ENCODE measurements at regions not wholly inside any gene's neighbourhood (a gene's known extent, or its start where the extent isn't known, plus 50 kb on each side); places are given as distances from the start of the nearest gene placed in this dataset.
A peak's percentile ranks its signal among the peaks of the same experiment; 100 is the strongest.

GRCh38 chr3:88362428-88362827, 212.7 kb downstream of the C3orf38 start:
- intact Hi-C loops (cut with DNase I): no loop called here
- peak; percentile 16 for DNase-seq

DNA sequence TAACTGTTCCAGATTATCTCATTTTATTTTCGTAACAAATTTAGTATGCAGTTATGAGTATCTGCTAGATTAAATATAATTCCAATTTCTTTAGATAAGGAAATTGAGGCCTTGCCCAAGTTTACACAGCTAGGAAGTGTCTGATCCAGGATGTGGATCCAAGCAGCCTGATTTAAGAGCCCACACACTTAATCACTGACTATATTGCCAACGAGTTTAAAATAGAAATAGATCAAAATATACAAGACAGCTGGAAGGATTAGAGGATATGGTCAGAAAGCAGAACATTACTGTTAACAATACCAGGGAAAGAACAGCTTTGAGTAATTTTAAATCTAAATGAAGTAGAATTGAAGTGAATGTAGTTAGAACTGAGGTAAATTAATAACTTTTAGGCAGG, 215.2 kb downstream of the C3orf38 start:
- TF ChIP-seq, protein P1, sequence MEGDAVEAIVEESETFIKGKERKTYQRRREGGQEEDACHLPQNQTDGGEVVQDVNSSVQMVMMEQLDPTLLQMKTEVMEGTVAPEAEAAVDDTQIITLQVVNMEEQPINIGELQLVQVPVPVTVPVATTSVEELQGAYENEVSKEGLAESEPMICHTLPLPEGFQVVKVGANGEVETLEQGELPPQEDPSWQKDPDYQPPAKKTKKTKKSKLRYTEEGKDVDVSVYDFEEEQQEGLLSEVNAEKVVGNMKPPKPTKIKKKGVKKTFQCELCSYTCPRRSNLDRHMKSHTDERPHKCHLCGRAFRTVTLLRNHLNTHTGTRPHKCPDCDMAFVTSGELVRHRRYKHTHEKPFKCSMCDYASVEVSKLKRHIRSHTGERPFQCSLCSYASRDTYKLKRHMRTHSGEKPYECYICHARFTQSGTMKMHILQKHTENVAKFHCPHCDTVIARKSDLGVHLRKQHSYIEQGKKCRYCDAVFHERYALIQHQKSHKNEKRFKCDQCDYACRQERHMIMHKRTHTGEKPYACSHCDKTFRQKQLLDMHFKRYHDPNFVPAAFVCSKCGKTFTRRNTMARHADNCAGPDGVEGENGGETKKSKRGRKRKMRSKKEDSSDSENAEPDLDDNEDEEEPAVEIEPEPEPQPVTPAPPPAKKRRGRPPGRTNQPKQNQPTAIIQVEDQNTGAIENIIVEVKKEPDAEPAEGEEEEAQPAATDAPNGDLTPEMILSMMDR (IDR thresholded peaks at IDR 0.05): no peak
- no peaks in the 10 kb centered on the region for H3K36me3 ChIP-seq

More at GRCh38 chr3:88362428-88362827, 212.7 kb downstream of the C3orf38 start:
- H3K36me3 ChIP-seq: no peaks in the 10 kb centered on the region
- H3K27ac ChIP-seq: no peak overlapping the region
- H3K9me3 ChIP-seq: no peaks in the 10 kb centered on the region
- TF ChIP-seq, protein P1 (IDR thresholded peaks at IDR 0.05): no peak
- H3K4me3 ChIP-seq: no peak overlapping the region
- H3K27me3 ChIP-seq: no peaks in the 10 kb centered on the region
- no peak overlapping the region for H3K9ac ChIP-seq (ENCODE audit: low read depth in 2 of 2, low read length in 2 of 2)
- H3K4me1 ChIP-seq: no peaks in the 10 kb centered on the region

GRCh38 chr3:88369337-88369736, 219.6 kb downstream of the C3orf38 start:
- intact Hi-C loops (cut with DNase I): no loop called here
- H3K9ac ChIP-seq (ENCODE audit: low read depth in 2 of 2, low read length in 2 of 2): no peak overlapping the region
- TF ChIP-seq, protein P1 (IDR thresholded peaks at IDR 0.05): no peak

More for the DNA sequence above, 215.2 kb downstream of the C3orf38 start:
- Histone ChIP-seq H3K27me3 (no peaks in the 10 kb centered on the region), H3K4me3 (no peak overlapping the region), H3K9ac (ENCODE audit: low read depth in 2 of 2, low read length in 2 of 2) (no peak overlapping the region), H3K9me3 (no peaks in the 10 kb centered on the region), H3K4me1 (no peaks in the 10 kb centered on the region), H3K27ac (no peak overlapping the region)
- no peak for DNase-seq
- intact Hi-C loops (cut with DNase I): no loop called here

DNA sequence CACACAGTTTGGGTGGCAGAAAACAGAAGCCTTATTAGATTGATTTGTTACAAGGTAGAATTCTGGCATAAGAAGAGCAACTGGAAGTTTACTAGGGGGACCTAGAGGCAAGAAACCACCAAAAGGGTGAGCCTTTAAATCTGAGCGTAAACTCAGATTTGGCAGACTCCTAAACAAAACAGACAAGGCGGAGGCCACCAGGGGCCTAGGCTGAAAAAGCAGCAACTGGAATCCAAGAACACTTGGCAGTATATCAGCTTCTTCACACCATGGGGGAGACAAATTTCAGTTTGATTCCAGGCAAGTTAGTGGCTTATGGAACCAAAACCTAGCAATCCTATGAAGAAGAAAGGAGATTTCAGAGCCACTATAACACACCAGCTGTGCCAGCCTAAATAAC, 220.0 kb downstream of the C3orf38 start:
- Histone ChIP-seq H3K27ac (no peak overlapping the region), H3K4me1 (no peaks in the 10 kb centered on the region), H3K27me3 (no peaks in the 10 kb centered on the region), H3K4me3 (no peak overlapping the region), H3K9me3 (no peaks in the 10 kb centered on the region), H3K9ac (ENCODE audit: low read depth in 2 of 2, low read length in 2 of 2) (no peak overlapping the region), H3K36me3 (no peaks in the 10 kb centered on the region)
- intact Hi-C loops (cut with DNase I): no loop called here
- DNase-seq: no peak
- TF ChIP-seq, protein P1 (IDR thresholded peaks at IDR 0.05): no peak

More at GRCh38 chr3:88369337-88369736, 219.6 kb downstream of the C3orf38 start:
- Histone ChIP-seq H3K27me3 (no peaks in the 10 kb centered on the region), H3K36me3 (no peaks in the 10 kb centered on the region), H3K27ac (no peak overlapping the region), H3K4me1 (no peaks in the 10 kb centered on the region), H3K4me3 (no peak overlapping the region), H3K9me3 (no peaks in the 10 kb centered on the region)
- no peak for DNase-seq

- Histone ChIP-seq H3K9me3 (no peaks in the 10 kb centered on the region), H3K27ac (no peak overlapping the region), H3K36me3 (no peaks in the 10 kb centered on the region), H3K4me3 (no peak overlapping the region), H3K27me3 (no peaks in the 10 kb centered on the region), H3K4me1 (no peaks in the 10 kb centered on the region), H3K9ac (ENCODE audit: low read depth in 2 of 2, low read length in 2 of 2) (no peak overlapping the region)
- TF ChIP-seq, protein P1 (IDR thresholded peaks at IDR 0.05): no peak
- no peak for DNase-seq
- intact Hi-C loops (cut with DNase I): no loop called here
Observed at GRCh38 chr3:88385090-88385489, 235.3 kb downstream of the C3orf38 start.
